KBM-7 (cell line): ENCODE measurements at regions not wholly inside any gene's neighbourhood (a gene's known extent, or its start where the extent isn't known, plus 50 kb on each side); places are given as distances from the start of the nearest gene placed in this dataset.

ENCODE experiments used
- DNase-seq: peaks from one replicate; pipeline ENCODE4 v3.0.0-alpha.2; 2015
- in situ Hi-C: fragments of 300-500 bp; cut with MboI; formaldehyde crosslinking; loops from 2 replicates; pipeline ENCODE4 v1.14.3; 2020; ENCODE audit warnings: low sequenced_read_pairs, low pct_unique_long_range_greater_than_20kb, mixed read lengths

DNA sequence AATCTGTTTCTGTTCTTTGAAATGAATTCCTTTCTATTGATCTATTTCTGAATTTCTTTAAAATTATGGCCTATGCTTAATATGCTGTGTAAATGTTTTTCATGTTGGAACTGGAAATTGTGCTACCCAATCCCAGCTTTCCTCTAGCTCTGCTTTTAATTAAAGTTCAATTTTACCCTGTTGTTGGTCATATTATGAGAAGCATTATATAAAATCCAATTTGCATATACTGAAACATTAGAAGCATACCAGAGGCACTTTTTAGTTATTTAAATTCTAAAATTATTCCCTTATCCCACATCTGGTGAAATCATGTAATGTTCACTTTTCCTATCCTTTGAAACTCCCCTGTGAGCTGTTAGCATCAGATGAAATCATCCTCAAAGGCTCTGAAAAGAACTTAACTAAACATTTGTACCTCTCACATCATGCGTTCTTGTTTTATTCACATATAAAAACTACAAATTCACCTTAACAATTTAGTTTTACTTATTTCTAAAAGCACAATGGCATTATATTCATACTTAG lies 160.6 kb upstream of the COL21A1 start:
- no peak for DNase-seq
- in situ Hi-C loops = no loop called here

DNA sequence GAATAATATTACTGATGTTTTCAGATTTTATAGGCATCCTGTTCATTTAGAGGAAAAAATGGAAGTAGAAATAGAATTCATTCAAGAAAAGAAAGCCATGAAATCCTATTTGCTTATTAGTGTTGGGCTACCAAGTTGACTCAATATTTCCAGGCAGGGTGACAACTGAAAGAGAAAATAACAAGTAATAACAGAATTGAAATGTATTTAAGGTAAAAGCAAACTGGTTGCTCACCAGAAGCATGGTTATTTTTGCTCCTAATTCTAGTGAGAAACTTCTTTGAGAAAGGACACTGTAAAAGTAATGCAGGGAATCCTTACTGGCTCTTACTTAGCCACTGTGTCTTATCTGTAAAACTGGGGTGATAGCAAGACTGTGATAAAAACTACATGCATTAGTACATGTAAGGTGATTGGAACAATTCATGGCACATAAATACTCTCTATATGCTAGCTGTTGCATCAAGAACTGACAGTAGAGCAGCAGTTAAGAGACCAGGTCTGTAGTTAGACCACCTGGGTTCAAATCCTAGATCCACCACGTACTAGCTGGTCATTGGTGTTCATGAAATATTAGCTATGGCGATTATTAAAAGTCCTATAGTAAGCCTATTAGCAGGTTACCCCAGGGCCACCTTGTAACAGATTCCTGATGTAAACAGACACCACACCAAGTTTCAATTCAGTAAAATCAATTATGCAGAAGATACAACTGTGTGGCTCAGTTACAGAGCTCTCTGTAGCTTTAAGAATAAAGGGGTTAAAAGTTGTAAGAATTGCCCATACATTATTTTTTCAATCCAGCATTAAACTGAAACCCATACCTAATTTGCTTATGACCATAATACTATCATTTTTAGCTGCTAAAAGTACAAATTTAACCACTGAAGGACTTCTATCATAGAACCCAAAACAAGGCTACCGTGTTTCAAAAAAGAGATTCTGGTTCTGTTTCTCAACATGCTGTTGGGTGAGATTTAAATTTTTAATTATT lies 159.2 kb upstream of the COL21A1 start:
- DNase-seq = no peak
- in situ Hi-C loops = no loop called here

DNA sequence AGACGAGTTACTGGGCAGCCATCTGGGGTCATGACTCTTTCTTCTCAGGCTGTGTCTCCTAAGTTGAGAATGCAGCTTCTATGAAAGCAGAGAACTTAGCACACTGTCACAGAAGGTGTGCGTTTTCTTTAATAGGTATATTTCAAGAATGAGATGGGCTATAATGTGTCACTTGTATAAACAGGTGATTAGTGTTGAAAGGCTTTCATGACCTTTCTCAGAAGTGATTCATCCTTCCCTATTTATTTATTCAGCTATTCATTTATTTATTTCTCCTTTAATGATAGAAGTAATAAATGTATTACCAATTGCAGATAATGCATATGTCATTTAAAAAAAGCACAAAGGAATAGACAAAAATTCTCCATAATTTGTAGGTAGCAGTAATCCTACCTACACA lies 157.2 kb upstream of the COL21A1 start:
- DNase-seq = no peak
- in situ Hi-C loops = no loop called here

DNA sequence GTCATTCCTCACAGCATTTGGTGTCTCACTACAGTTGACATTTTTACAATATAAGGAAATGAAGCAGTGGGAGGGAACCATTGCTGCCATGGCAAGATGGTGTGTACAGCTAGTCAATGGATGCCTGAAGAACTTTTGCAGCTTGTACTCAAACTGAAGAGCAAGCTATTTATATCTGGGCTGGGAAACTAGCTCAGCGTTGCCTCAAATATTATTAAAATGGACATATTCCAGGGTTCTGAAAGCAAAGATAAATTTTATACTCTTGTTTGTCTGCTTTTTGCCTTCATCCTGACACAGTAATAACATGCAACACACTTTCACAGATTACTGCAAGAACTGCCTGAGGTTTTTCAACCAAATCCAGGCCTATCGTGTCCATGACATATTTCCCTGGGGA lies 156.4 kb upstream of the COL21A1 start:
- DNase-seq = no peak
- in situ Hi-C loops = no loop called here

DNA sequence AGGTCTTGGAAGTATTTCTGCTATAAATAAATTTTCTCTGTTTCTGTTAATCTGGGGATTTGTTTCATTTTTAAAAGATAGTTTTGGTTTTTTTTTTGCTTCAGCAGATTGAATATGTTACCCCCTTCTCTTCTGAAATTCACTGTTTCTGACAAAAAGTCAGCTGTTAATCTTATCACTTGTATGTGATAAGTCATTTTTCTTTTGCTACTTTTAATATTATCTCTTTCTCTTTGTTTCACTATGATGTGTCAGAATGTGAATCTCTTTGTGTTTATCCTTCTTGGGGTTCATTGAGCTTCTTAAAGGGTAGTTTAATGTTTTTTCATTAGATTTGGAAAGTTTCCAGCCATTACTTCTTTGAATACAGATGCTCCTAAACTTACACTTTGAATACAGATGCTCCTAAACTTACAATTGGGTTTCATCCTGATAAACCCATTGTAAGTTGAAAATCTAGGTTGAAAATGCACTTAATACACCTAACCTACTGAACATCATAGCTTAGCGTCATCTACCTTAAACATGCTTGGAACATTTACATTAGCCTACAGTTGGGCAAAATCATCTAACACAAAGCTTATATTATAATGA lies 154.2 kb upstream of the COL21A1 start:
- DNase-seq = no peak
- in situ Hi-C loops = no loop called here

DNA sequence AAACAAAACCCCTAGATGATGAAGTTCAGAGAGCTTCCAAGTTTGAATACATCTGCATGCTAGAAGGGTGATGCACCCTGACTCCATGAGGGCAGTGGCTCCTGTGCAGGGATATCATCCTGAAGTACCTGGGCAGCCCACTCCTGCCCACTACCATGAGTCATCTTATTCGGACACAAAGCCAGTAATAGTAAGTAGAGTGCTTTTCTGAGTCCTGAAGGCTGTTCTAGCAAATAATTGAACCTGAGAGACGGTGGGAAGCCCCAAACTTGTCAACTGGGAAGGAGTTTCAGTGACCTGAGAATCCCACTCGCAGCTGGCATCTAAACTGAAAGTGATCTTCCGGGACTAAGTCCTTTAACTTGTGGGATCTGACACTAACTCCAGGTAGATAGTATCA lies 152.9 kb upstream of the COL21A1 start:
- in situ Hi-C loops = no loop called here
- DNase-seq = no peak

DNA sequence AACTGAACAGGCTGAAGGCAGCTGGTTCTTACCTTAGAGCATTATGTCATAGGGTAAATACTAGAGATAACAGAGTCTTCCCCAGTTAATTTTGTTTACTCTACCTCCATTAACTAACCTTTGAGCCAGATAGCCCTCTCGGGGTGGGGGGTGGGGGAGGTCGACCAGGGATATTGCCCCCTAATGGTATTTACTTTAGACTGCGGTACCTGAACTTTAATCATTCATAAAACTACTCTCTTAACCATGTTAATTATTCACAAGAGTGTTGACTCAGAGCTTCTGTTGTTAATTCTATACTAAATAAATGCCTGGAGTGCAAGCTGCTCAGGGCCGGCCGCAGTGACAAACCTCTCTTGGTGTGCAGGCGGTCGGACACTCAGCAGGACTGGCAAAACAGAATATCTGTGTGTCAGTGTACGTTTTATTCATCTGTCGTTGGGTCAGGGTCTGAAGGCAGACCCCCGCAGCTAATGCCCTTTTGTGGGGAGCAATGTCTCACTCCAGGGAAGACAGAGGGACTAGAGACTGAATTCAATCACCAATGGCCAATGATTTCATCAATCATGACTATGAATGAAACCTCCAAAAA lies 152.4 kb upstream of the COL21A1 start:
- in situ Hi-C loops = no loop called here
- no peak for DNase-seq

DNA sequence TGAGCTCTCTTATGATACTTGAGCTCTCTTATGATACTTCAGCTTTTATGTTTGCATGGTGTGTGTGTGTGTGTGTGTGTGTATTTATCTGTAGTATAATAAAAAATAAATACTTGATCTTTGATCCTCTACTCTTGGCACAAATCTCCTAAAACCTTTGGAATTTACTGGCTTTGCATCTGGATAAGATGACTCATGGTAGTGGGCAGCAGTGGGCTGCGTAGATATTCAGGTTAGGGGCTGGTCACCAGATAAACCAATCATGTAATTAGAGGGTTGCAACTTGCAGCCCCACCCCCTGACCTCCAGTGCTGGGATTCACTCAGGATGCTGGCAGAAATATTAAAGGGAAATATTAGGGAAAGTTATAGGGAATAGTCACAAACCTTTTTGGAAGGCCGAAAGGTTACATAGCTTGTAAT lies 151.9 kb upstream of the COL21A1 start:
- in situ Hi-C loops = no loop called here
- DNase-seq = no peak

DNA sequence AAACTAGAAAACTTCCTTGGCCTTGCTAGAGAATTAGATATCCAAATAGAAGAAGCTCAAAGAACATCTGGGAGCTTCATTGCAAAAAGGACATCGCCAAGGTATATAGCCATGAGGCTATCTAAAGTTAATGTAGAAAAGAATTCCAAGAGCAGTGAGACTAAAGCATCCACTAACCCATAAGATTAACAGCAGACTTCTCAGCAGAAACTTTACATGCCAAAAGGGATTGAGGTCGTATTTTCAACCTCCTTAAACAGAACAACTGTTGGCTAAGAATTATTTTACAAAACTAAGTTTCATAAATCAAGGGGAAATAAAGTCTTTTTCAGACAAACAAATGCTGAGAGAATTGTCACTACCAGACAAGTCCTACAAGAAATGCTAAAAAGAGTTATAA lies 149.1 kb upstream of the COL21A1 start:
- DNase-seq = no peak
- in situ Hi-C loops = no loop called here

DNA sequence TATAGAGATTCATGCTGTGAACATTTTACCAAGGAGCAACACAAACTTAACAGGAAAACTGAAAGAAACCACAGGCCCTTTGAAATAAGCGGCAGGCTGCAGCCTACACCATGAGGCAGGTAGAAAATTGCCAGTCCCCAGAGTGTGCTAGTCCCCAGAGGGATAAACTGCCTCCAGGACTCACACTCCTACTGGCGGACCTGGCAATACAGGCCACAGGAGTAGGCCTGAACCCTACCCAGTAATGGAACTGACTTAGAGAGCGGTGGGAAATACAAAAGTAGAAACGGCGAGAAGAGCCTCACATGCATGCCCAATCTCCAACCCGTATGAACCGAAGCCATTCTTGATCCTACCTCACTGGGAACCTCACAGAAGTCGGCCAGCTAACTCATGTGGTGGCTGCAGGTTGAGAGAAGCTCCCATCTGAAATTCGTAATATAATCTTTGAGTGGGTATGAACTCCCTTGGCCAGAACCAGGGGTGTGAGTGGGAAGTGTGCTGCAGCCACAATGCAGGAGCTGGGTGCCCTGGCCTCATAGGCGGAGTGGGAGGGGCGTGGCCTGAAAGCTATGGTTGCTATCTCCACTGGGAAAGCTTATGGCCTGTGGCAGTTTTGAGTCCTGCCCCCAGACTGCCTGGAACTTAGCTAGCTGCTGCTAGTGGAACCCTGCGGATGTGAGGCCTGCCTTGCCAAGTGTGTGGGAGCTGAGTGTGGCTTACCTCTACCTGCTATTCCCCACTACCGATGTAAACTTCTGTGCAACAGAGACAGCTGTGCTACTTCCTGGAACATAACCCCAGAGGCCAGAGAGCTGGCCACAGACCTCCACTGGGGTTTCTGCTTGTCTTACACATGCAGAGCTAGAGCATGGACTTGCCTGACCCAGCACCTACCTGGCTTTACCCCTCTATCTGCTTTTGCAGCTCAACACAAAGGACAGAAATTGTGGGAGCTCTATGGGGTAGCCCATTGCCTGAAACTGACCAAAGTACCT lies 146.5 kb upstream of the COL21A1 start:
- no peak for DNase-seq
- in situ Hi-C loops = no loop called here

DNA sequence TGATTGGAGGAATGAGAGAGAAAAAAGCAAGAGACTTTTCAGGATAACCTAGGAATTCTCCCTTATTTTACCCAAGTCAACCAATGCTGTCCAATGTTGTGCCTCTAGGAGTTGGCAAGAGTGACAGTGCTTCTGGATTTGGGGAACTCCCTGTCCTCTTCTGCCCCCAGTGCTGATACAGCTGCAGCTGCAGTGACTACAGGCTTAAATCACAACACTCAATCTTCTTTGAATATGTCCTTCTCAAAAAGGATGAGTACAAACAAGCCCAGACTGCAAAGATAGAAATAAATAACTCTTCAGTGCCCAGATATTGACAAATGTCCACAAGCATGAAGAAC lies 141.0 kb upstream of the COL21A1 start:
- no peak for DNase-seq
- in situ Hi-C loops = no loop called here

DNA sequence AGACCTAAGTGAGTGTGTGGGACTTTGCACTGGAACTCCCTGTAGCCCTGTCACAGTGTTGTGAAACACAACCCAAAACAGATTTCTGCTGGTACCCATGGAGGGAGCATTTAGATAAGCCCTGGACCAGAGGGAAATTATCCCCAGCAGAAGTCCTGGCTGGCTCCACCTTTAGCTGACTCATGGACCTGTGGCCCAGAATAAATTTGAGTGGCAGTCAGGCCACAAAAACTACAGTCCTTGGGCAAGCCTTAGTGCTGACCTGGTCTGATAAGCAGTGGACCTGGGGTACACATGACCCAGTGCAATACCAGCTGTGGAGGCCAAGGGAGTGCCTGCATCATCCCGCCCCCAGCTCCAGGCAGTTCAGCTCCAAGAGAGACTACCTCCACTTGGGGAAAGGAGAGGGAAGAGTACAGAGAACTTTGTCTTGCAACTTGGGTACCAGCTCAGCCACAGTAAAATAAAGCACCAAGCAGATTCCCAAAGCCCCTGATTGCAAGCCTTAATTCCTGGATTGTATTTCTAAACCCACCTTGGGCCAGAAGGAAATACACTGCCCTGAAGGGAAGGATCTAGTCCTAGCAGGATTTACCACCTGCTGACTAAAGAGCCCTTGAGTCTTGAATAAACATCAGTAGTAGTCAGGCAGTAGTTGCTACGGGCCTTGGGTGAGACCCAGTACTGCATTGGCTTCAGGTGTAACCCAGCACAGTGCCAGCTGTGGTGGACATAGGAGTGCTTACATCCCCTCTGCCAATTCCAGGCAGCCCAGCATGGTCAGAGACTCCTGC lies 140.4 kb upstream of the COL21A1 start:
- DNase-seq = no peak
- in situ Hi-C loops = no loop called here

DNA sequence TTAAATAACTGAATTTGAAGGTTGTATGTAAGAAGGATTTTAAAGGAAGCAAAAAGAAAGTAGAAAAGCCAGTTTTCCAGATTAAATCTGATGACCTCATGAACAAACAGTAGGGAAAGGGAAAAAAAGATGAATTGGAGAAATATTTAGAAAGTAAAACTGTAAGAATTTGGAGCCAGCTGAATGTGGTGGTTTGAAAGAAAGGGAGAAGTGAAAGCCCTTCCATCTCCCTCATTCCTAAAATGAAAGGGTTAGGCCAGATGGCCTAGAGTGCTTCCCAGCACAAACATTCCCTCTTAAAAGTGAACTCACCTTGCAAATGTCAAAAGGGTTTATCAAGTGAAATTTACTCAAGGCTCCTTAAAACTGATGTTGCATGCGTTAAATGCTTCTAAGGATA lies 139.3 kb upstream of the COL21A1 start:
- in situ Hi-C loops = no loop called here
- no peak for DNase-seq

DNA sequence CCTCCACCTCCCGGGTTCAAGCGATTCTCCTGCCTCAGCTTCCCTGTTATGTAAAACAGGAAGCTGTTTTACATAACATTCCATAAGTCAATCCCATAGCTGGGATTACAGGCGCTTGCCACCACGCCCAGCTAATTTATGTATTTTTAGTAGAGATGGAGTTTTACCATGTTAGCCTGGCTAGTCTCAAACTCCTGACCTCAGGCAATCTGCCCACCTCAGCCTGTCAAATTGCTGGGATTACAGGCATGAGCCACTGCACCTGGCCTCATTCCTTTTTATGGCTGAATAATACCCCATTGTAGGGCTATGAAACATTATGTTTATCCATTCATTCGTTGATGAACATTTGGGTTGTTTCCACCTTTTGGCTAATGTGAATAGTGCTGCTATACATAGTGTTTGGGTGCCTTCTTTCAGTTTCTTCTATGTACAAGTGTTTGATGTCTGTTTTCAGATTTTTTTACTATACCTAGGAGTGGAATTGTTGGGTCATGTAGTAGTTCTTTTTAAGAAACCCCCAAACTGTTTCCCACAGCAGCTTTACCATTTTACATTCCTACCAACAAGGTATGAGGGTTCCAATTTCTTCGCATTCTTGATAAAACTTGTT lies 138.7 kb upstream of the COL21A1 start:
- DNase-seq = no peak
- in situ Hi-C loops = no loop called here

DNA sequence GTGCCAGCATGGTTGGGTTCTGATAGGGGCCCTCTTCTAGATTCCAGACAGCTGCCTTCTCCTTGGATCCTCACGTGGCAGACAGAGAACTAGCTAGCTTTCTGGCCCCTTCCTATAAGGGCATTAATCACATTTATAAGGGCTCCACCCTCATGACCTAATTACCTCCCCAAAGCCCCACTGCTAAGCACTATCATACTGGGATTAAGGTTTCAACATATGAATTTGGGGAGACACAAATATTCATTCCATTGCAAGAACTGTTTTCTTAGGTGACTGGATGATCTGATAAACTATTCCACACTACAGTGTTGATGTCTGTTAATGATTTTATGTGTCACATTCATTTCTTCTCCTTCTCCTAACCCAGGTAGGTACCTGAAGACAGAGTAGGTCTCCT lies 135.8 kb upstream of the COL21A1 start:
- in situ Hi-C loops = no loop called here

DNA sequence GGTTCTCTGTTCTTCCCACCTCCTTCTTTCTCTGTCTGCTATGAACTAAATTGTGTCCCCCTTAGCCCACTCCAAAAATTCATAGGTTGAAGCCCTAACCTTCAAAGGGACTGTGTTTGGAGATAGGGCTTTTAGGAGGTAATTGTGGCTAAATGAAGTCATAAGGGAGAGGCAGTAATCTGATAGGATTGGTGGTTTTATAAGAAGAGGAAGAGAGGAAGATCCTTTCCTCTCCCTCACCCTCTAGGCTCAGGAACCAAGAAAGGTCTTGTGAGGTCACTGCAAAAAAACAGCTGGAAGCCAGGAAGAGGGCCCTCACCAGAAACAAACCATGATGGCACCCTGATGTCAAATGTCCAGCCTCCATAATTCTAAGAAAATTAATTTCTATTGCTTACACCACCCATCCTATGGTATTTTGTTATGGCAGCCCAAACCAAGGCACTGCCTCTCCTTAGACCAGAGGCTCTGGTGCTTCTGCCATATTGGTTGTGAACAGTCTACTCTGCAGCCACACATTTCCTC lies 135.1 kb upstream of the COL21A1 start:
- DNase-seq = peak; percentile 52
- in situ Hi-C loops = no loop called here

More for the DNA sequence above, 135.8 kb upstream of the COL21A1 start:
- DNase-seq = no peak

DNA sequence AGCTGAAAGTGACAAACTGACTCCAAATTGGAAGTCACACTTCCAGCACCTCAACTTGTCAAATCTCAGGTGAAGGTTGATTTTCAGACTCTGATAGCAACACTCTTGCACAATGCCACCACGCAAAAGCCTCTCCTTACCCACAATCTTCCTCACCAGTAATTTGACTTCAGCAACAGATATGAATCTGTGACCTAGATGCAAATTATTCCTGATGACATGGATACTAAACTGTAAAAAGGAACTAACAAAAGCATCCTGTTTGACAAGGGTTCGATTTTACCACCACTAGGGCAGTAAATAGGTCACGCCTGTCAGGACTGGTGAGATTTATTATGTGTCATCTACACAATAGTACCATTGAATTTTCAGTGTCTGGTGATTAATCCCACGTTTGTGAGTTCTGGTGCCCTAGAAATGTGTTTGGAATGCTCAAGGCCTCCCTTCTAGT lies 134.4 kb upstream of the COL21A1 start:
- DNase-seq = peak; percentile 34
- in situ Hi-C loops = no loop called here

DNA sequence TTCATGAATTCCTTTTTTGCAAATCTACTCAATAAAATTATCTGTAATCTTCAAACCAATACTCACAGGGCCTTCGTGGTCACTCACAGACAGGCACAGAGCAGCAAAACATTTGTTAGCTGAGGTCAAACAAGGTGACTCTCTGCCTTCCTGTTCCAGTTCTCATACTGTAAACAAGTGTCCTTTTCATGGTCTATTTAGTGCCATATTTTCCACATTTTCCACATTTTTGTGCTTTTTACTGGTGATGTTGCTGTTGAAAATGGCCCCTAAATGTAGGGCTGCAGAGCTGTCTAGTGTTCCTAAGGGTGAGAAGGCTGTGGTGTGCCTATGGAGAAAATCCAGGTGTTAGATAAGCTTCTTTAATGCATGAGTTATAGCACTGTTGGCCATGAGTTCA lies 133.1 kb upstream of the COL21A1 start:
- DNase-seq = no peak
- in situ Hi-C loops = no loop called here
